Tibial nerve (tissue), 3 donors: ENCODE measurements at regions not wholly inside any gene's neighbourhood (a gene's known extent, or its start where the extent isn't known, plus 50 kb on each side); places are given as distances from the start of the nearest gene placed in this dataset.
"Not testable (repeated sequence)": the region's sequence is repeated elsewhere in the genome, so short reads cannot be mapped to it uniquely, and the experiment has no call there.

Experiments
- CTCF ChIP-seq, 5 experiments: fragments of 200-600 bp in 3 of 5; fragments of 450-650 bp in 2 of 5; sonication (generic) in 3 of 5; IDR thresholded peaks; one replicate each; pipeline ENCODE4 v1.5.1; 2016 to 2019; ENCODE audit warnings: antibody characterized with exemption in 5 of 5, mild to moderate bottlenecking in 3 of 5, moderate library complexity in 2 of 5
- POLR2A ChIP-seq, 2 donors: fragments of 450-650 bp; IDR thresholded peaks; one replicate each; pipeline ENCODE4 v1.6.1; 2017; ENCODE audit warnings: antibody characterized with exemption in 2 of 2, mild to moderate bottlenecking in 2 of 2, moderate library complexity in 2 of 2

DNA sequence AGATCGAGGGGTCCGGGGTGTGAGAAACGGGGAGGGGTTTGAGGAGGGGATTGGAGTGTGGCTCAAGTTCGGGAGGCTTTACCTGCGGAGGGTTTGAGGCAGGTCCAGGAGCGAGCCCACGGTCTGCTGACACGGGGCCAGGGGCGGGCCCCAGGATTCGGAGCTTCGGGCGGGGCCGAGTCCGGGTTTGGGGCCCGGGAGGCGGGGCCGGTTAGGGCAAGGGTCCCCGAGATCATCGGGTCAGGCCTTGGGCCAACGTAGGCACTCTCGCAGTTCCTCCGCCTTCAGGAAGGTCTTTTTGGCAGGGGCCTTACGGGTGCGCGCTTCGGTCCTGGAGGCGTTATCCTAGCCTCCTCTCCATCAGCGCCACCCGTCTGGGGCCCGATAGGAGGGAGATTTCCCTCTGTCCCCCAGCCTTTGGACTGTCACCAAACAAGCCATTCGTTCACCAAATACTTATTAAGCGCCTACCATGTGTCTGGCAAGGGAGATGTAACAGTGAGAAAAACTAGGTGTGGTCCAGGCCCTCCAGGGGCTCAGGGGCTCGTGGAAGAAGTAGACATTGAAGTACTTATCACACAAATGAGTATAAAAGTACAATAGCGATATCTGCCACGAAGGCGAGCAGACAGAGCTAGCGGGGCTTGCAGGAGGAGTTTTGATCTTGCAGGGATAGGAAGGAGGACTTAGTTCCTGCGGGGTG is 190.1 kb downstream of the ADRA2C start:
- TF ChIP-seq CTCF, POLR2A (IDR thresholded peaks at IDR 0.05): not testable (repeated sequence)
